ENCODE measurements at regions not wholly inside any gene's neighbourhood (a gene's known extent, or its start where the extent isn't known, plus 50 kb on each side); places are given as distances from the start of the nearest gene placed in this dataset.

DNA sequence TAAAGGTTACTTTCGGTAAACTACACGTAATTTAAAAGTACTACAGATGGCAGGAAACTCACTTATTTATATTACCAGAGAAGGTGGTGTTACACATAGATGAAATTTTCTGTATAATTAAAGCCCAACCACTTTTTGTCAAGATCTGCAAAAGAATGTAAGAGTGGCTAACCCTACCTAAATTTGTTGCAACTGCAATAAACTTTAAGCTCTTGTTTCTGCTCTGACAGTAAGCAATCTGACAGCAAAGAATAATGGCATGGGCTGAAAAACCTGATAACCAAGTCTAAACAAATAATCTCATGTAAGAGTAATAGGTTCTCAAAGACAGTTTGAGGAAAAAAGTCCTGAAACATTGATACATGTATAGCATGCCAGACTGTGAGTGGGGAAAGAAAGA, 897.3 kb downstream of the TUSC7 start:
- Histone ChIP-seq H3K9me3 (ENCODE audit: control insufficient read depth, low read length) (no peaks in the 10 kb centered on the region), H2BK5ac (ENCODE audit: low read depth, low read length, poor library complexity, severe bottlenecking) (no peak overlapping the region), H3K4me2 (ENCODE audit: low read length, poor library complexity, severe bottlenecking) (no peak overlapping the region), H3K4me3 (ENCODE audit: insufficient read depth in 1 of 2, low read depth in 1 of 2, low read length in 2 of 2) (no peak overlapping the region), H3K79me1 (replicated peaks; ENCODE audit: low read length, poor library complexity, severe bottlenecking) (no peaks in the 10 kb centered on the region), H2AFZ (ENCODE audit: low read depth, low read length) (no peak overlapping the region), H2BK120ac (ENCODE audit: low read depth, low read length) (no peak overlapping the region), H3K18ac (ENCODE audit: low read depth in 1 of 2, low read length in 2 of 2) (no peak overlapping the region), H2BK15ac (ENCODE audit: low read depth, poor library complexity, severe bottlenecking) (no peak overlapping the region), H4K8ac (ENCODE audit: low read length) (no peak overlapping the region), H3K14ac (ENCODE audit: low read length in 2 of 2) (no peak overlapping the region), H3K9ac (ENCODE audit: low read length) (no peak overlapping the region), H4K91ac (ENCODE audit: low read length) (no peak overlapping the region), H3K36me3 (ENCODE audit: control insufficient read depth in 1 of 2, insufficient read depth in 2 of 2, low read depth in 1 of 2, low read length in 2 of 2) (no peaks in the 10 kb centered on the region), H3K4ac (ENCODE audit: low read depth in 1 of 2, low read length in 2 of 2) (no peak overlapping the region), H3K23ac (ENCODE audit: low read length in 2 of 2) (no peak overlapping the region), H3K27ac (ENCODE audit: low read length, poor library complexity, severe bottlenecking) (no peak overlapping the region), H2AK5ac (ENCODE audit: low read length, severe bottlenecking) (no peak overlapping the region), H2BK12ac (ENCODE audit: low read length in 2 of 2) (no peak overlapping the region), H3K4me1 (ENCODE audit: control insufficient read depth, insufficient read depth, low read depth, low read length) (no peaks in the 10 kb centered on the region), H3K27me3 (ENCODE audit: control insufficient read depth in 1 of 2, insufficient read depth in 1 of 2, low read length in 2 of 2) (no peaks in the 10 kb centered on the region)
- DNase-seq = no peak
- WGBS = no CpG with 5 or more reads among the region's 2 CpGs

- no peaks in the 10 kb centered on the region for H3K4me1 ChIP-seq (ENCODE audit: control insufficient read depth, insufficient read depth, low read depth, low read length)
These were observed 899.8 kb downstream of the TUSC7 start for GRCh38 chr3:117609330-117609729.

GRCh38 chr3:117610156-117610555, 900.6 kb downstream of the TUSC7 start:
- H2BK15ac ChIP-seq (ENCODE audit: low read depth, poor library complexity, severe bottlenecking) = no peak overlapping the region
- H3K18ac ChIP-seq (ENCODE audit: low read depth in 1 of 2, low read length in 2 of 2) = no peak overlapping the region
- no peak overlapping the region for H3K4me3 ChIP-seq (ENCODE audit: insufficient read depth in 1 of 2, low read depth in 1 of 2, low read length in 2 of 2)
- H2AK5ac ChIP-seq (ENCODE audit: low read length, severe bottlenecking) = no peak overlapping the region
- no peak overlapping the region for H2AFZ ChIP-seq (ENCODE audit: low read depth, low read length)
- H3K14ac ChIP-seq (ENCODE audit: low read length in 2 of 2) = no peak overlapping the region
- H3K4me1 ChIP-seq (ENCODE audit: control insufficient read depth, insufficient read depth, low read depth, low read length) = no peaks in the 10 kb centered on the region
- no peaks in the 10 kb centered on the region for H3K36me3 ChIP-seq (ENCODE audit: control insufficient read depth in 1 of 2, insufficient read depth in 2 of 2, low read depth in 1 of 2, low read length in 2 of 2)
- no peak overlapping the region for H4K8ac ChIP-seq (ENCODE audit: low read length)
- H2BK12ac ChIP-seq (ENCODE audit: low read length in 2 of 2) = no peak overlapping the region
- no peak overlapping the region for H2BK120ac ChIP-seq (ENCODE audit: low read depth, low read length)
- no peaks in the 10 kb centered on the region for H3K79me1 ChIP-seq (replicated peaks; ENCODE audit: low read length, poor library complexity, severe bottlenecking)
- no peak overlapping the region for H3K4ac ChIP-seq (ENCODE audit: low read depth in 1 of 2, low read length in 2 of 2)
- 78% methylated on average over 4 of the region's 4 CpGs for WGBS
- H2BK5ac ChIP-seq (ENCODE audit: low read depth, low read length, poor library complexity, severe bottlenecking) = no peak overlapping the region
- H3K4me2 ChIP-seq (ENCODE audit: low read length, poor library complexity, severe bottlenecking) = no peak overlapping the region
- DNase-seq = no peak
- no peaks in the 10 kb centered on the region for H3K27me3 ChIP-seq (ENCODE audit: control insufficient read depth in 1 of 2, insufficient read depth in 1 of 2, low read length in 2 of 2)
- no peak overlapping the region for H3K27ac ChIP-seq (ENCODE audit: low read length, poor library complexity, severe bottlenecking)
- H3K9ac ChIP-seq (ENCODE audit: low read length) = no peak overlapping the region
- H4K91ac ChIP-seq (ENCODE audit: low read length) = no peak overlapping the region
- no peak overlapping the region for H3K23ac ChIP-seq (ENCODE audit: low read length in 2 of 2)
- H3K9me3 ChIP-seq (ENCODE audit: control insufficient read depth, low read length) = no peaks in the 10 kb centered on the region

More at GRCh38 chr3:117609330-117609729, 899.8 kb downstream of the TUSC7 start:
- Histone ChIP-seq H3K79me1 (replicated peaks; ENCODE audit: low read length, poor library complexity, severe bottlenecking) (no peaks in the 10 kb centered on the region), H3K36me3 (ENCODE audit: control insufficient read depth in 1 of 2, insufficient read depth in 2 of 2, low read depth in 1 of 2, low read length in 2 of 2) (no peaks in the 10 kb centered on the region), H2BK120ac (ENCODE audit: low read depth, low read length) (no peak overlapping the region), H2BK12ac (ENCODE audit: low read length in 2 of 2) (no peak overlapping the region), H2BK5ac (ENCODE audit: low read depth, low read length, poor library complexity, severe bottlenecking) (no peak overlapping the region), H3K4me2 (ENCODE audit: low read length, poor library complexity, severe bottlenecking) (no peak overlapping the region), H3K27me3 (ENCODE audit: control insufficient read depth in 1 of 2, insufficient read depth in 1 of 2, low read length in 2 of 2) (no peaks in the 10 kb centered on the region), H2BK15ac (ENCODE audit: low read depth, poor library complexity, severe bottlenecking) (no peak overlapping the region), H3K23ac (ENCODE audit: low read length in 2 of 2) (no peak overlapping the region), H3K4me3 (ENCODE audit: insufficient read depth in 1 of 2, low read depth in 1 of 2, low read length in 2 of 2) (no peak overlapping the region), H3K27ac (ENCODE audit: low read length, poor library complexity, severe bottlenecking) (no peak overlapping the region), H2AFZ (ENCODE audit: low read depth, low read length) (no peak overlapping the region), H3K14ac (ENCODE audit: low read length in 2 of 2) (no peak overlapping the region), H3K4ac (ENCODE audit: low read depth in 1 of 2, low read length in 2 of 2) (no peak overlapping the region), H4K91ac (ENCODE audit: low read length) (no peak overlapping the region), H2AK5ac (ENCODE audit: low read length, severe bottlenecking) (no peak overlapping the region), H3K9me3 (ENCODE audit: control insufficient read depth, low read length) (no peaks in the 10 kb centered on the region), H3K9ac (ENCODE audit: low read length) (no peak overlapping the region), H4K8ac (ENCODE audit: low read length) (no peak overlapping the region), H3K18ac (ENCODE audit: low read depth in 1 of 2, low read length in 2 of 2) (peak overlapping the region in 1 of 2 experiments; percentile 21)
- DNase-seq = no peak
- WGBS = 77% methylated on average over 3 of the region's 4 CpGs

- H2AK5ac ChIP-seq (ENCODE audit: low read length, severe bottlenecking) = no peak overlapping the region
- WGBS = 100% methylated on average over 1 of the region's 2 CpGs
- DNase-seq = no peak
These were observed 901.6 kb downstream of the TUSC7 start for GRCh38 chr3:117611211-117611610.

More at GRCh38 chr3:117611211-117611610, 901.6 kb downstream of the TUSC7 start:
- Histone ChIP-seq H3K4me3 (ENCODE audit: insufficient read depth in 1 of 2, low read depth in 1 of 2, low read length in 2 of 2) (no peak overlapping the region), H3K27me3 (ENCODE audit: control insufficient read depth in 1 of 2, insufficient read depth in 1 of 2, low read length in 2 of 2) (no peaks in the 10 kb centered on the region), H2BK15ac (ENCODE audit: low read depth, poor library complexity, severe bottlenecking) (no peak overlapping the region), H3K79me1 (replicated peaks; ENCODE audit: low read length, poor library complexity, severe bottlenecking) (no peaks in the 10 kb centered on the region), H3K9me3 (ENCODE audit: control insufficient read depth, low read length) (no peaks in the 10 kb centered on the region), H4K91ac (ENCODE audit: low read length) (no peak overlapping the region), H3K36me3 (ENCODE audit: control insufficient read depth in 1 of 2, insufficient read depth in 2 of 2, low read depth in 1 of 2, low read length in 2 of 2) (no peaks in the 10 kb centered on the region), H3K14ac (ENCODE audit: low read length in 2 of 2) (no peak overlapping the region), H2BK12ac (ENCODE audit: low read length in 2 of 2) (no peak overlapping the region), H2BK120ac (ENCODE audit: low read depth, low read length) (no peak overlapping the region), H3K27ac (ENCODE audit: low read length, poor library complexity, severe bottlenecking) (no peak overlapping the region), H3K23ac (ENCODE audit: low read length in 2 of 2) (no peak overlapping the region), H3K4me1 (ENCODE audit: control insufficient read depth, insufficient read depth, low read depth, low read length) (no peaks in the 10 kb centered on the region), H3K18ac (ENCODE audit: low read depth in 1 of 2, low read length in 2 of 2) (no peak overlapping the region), H3K4ac (ENCODE audit: low read depth in 1 of 2, low read length in 2 of 2) (no peak overlapping the region), H4K8ac (ENCODE audit: low read length) (no peak overlapping the region), H2BK5ac (ENCODE audit: low read depth, low read length, poor library complexity, severe bottlenecking) (no peak overlapping the region), H3K9ac (ENCODE audit: low read length) (no peak overlapping the region), H3K4me2 (ENCODE audit: low read length, poor library complexity, severe bottlenecking) (no peak overlapping the region), H2AFZ (ENCODE audit: low read depth, low read length) (no peak overlapping the region)

All from mesenchymal stem cell (in vitro differentiated cells and primary cell).